Ishikawa (cell line): ENCODE measurements at regions not wholly inside any gene's neighbourhood (a gene's known extent, or its start where the extent isn't known, plus 50 kb on each side); places are given as distances from the start of the nearest gene placed in this dataset.

Experiments
- MAX ChIP-seq: IDR thresholded peaks from 2 replicates; pipeline ENCODE4 v1.6.1; 2012
- NFIC ChIP-seq: IDR thresholded peaks from 2 replicates; pipeline ENCODE4 v1.6.1; 2012
- TAF1 ChIP-seq: IDR thresholded peaks from 2 replicates; pipeline ENCODE4 v1.6.1; 2012; ENCODE audit warnings: low read depth, mild to moderate bottlenecking

- TF ChIP-seq NFIC (no peak), MAX (no peak), TAF1 (no peak)
Measured at GRCh38 chr6:156556811-156557210, 220.4 kb upstream of the ARID1B start.
